ENCODE measurements at regions not wholly inside any gene's neighbourhood (a gene's known extent, or its start where the extent isn't known, plus 50 kb on each side); places are given as distances from the start of the nearest gene placed in this dataset.

DNA sequence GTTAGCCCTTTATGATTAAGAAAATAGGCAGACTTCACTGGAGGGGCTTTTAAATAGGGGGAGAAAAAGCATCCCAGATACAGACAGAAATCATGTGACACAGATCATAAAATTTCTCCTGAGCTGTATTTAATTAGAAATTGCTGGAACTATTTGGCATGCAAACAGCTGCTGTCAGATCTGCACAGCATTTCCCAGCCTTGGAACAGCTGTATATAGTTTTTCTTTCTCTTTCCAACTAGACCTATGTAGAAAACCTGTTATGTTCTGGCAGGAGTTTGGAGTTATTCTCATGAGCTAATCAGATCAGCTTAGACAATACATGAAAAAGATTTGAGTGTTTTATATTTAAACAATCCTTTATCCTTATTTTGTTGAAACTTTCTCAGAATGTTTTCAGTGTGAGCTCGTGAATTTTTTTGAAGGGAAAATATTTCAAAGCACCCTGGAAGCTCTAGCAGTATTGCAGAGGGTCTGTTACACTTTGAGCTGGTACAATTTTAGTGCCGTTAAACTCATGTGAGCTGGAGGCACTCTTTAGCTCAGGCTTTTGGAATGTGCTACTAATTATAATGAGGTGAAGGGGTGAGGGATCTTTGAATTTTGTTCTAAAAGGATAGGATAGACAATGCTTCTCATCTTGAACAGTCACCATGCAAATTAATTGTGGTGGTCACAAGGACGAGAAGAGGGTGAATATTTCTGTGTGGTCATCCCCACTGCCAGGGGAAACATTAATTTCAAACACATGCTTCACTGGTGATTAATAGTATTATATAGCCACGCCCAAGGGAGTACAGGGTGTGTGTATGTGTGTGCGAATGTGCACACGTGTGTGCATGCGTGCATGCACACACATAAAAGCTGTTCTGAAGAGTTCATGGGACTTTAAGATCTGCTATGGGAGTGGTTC lies 239.4 kb upstream of the FBXL7 start:
- no peak for DNase-seq

DNA sequence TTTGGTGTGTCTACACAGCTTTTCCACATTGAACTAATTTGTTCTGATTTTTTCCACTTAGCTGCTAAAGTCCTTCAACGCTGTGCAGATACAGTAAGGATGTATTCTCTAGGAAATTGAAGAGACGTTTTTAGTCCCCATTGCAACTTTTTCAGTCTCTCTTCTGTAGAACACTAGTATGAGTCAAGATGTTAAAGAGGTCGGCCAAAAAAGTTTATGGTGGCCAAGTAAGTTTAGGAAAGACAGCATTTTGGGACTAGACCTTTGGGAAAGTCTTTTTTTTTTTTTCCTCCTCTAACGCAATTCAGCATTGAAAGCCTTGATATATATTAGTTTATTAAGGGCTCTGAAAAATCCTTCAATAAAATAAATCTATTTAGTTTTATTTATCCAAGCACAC lies 243.5 kb upstream of the FBXL7 start:
- DNase-seq, result no peak

DNA sequence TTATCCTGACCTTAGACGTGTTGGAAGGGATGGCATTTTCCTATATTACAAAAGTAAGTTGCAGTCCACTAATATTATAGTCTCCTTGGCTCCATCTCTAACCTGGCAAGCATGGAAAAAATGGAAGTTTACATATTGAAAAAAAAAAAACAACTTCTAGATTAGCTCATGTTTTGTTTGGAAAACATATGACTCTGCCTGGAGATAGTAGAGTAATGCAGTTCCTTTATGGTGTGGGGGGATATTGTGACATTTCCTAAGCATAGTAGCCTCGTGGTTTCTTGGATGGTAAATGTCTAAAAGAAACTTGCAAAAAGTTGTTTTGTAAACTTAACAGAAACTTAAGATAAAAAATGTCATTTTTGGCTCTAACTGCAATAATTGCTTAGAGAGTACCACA lies 244.4 kb upstream of the FBXL7 start:
- DNase-seq, result no peak

DNA sequence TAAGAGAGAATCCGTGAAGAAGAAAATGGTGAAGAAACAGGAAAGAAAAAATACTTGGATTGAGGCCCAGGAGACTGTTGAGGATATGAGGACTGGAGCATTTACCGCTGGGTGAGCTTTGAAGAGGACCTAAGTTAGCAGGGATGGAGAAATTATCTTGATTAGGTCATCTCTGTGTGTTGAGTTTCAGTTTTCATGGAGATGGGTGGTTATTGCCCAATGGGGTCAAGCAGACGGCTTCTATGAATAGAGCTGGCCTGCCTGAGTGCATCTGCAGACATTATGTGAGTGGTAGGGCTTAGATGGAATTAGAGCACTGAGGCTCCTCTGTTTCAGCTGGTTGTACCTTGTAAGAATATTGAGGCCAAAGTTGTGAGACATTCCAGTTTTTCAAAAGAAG lies 245.4 kb upstream of the FBXL7 start:
- DNase-seq, result no peak

DNA sequence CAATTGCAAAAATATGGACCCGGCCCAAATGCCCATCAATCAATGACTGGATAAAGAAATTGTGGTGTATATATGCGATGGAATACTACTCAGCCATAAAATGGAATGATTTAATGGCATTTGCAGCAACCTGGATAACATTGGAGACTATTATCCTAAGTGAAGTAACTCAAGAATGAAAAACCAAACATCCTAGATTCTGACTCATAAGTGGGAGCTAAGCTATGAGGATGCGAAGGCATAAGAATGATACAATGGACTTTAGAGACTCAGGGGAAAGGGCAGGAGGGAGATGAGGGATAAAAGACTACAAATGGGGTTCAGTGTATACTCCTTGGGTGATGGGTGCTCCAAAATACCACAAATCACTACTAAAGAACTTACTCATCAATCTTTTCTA lies 247.6 kb upstream of the FBXL7 start:
- DNase-seq, result no peak

DNA sequence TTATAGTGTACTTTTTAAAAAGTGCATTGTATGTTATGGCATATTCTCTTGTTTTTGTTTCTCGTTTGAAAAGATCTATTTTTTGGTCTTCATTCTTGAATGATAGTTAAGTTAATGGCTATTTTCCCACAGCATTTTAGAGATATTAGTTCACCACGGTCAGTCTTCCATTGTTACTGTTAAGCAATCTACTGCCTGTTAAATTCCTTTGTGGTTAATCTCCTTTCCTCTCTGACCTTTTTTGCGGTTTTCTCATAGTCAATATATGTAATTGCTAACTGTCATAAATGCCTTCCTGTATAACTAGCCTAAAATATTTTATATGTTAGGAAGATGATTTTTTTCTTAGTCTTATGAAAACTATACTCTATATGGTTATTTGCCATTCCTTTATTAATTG lies 250.8 kb upstream of the FBXL7 start:
- DNase-seq, result no peak

DNA sequence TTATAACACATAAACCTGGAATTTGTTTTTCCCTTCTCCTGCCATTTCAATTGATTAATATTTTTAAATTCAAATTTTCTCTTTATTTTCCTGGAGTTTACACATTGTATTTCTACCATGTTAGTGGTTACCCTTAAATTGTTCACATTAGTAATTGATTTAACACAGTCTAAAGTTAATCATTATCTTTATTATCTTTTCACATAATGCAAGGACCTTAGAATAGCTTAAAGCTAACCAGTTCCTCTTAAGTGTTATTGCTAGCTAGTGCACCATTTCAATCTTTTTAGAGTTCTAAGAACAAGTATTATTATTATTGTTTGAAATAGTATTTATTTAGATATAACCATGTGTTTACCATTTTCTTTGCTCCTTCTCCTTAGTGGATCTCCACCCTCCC lies 251.2 kb upstream of the FBXL7 start:
- DNase-seq, result no peak

DNA sequence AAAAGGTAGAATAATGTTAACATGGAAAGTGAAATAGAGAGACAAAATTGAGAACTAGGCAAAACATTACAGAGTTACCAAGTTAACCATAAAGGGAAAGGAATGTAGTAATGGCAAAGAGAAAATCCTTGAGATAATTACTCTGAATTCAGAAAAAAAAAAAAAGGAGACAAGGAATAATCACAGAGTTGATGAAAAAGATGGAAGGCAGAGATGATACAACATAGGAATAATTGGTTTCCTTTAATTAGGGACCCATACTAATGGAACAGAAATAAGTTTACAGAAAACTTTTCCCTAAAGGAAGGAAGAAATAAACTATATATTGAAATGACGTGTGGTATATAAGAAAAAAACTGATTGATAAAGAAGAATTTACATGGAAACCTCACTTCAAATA lies 254.1 kb upstream of the FBXL7 start:
- no peak for DNase-seq

DNA sequence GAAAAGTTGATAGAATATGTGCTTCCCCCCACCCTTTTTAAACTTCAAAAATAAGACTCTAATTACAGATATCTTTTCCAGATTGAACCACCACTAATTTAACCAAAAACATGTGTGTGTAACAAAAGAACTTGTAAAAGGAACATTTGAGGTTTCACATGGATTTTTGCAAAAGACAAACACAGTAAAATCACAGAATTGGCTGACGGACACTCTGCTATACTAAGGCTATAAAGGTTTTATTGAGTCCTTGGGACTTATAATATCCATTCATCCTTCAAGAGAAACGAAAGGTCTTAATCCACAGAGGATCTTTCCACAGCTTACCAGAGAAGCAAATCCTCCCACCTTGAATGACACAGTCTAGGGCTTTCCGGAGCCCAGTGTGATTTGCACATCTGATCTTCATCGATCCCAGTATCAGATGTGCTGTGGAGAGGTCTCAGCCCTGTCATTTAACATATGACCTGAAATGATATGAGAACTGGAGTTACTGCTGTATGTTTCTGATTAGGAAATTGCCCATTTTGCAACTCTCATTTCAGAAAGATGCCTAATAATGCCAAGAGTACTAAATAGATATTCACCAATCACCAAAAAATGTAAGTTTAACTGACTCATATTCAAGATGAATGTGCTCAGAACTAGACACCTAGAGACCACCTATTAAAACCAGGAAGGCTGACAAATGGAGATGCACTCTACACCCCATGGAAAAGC lies 256.5 kb upstream of the FBXL7 start:
- no peak for DNase-seq

DNA sequence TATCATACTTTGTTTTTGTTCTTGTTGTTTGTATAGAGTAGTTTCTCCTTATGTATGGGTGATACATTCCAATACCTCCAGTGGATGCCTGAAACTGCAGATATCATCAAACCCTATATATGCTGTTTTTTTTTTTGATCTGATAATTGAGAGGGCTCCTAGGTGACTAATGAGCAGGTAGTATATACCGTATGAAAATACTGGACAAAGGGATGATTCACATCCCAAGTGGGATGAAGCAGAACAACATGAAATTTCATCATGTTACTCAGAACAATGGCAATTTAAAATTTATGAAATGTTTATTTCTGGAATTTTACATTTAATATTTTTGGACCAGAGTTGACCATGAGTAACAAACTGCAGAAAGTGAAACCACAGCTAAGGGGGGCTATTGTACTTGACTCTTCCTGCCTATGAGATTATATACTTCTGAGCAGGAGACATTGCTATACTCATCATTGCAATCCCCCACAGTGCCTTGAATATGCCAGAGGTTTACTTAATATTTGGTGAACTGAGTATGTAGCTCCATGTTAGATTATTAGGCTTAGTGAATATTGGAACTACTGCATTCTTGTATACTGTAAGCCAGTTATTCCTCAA lies 258.7 kb upstream of the FBXL7 start:
- DNase-seq, result no peak

DNA sequence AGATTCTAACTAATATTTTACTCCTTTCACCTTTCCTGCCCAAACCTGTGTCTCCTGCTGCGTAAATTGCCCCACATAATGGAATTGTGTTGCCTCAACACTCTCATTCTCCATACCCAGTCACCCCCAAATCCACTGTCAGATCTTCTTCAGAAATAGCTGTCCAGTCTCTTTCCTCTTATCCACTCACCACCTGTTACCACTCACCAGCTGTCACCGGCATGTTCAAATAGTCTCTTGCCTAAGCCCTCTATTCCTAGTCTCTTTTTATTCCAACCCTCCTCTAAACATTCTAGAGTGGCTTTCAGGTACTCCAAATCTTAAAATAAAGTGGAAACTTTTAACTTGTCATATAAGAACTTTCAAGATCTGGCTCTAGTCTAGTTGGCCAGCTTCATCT lies 262.0 kb upstream of the FBXL7 start:
- DNase-seq, result no peak

DNA sequence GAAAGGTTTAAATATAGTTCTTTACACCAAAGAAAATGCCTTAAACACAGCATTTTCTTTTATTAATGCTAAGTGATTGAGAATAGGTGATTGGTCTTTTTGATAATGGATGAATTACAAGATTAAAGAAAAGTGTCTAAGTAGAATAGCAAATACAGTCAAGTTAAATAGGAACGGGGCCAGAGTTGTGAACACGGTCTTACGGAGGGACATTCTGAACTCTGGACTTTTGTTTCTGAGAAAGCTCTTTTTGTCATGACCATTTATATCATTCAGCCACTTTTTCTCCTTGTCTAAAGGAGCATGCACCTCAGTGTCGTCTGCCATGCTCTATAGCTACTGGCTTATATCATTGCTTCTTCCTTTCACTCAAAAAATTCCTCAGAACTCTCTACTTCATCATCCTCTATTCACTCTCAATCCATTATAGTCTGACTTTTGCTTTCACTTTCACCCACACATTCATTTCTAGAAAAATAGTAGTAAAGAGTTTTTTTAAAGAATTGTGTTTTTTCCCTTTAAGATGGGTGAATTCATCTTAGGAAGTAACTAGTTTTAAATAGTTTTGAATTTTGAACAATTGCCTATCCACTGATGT lies 263.0 kb upstream of the FBXL7 start:
- no peak for DNase-seq

DNA sequence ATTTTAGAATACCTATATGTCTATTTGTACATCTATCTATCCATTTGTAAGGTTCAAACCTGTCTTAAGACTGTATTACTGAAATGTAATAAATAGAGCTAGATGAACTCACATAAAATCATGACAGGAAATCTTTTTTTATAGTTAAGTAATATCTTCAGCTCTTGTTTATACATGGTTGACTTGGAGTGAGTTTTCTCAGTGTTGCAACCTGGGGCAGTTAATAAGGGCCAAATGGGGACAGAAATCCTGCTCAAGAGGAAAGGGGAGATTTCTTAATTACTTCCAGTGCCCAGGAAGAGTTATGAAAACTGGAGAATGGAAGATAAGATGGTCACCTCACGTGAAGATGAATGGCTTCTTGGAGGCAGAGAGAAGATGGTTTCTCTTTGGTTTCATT lies 265.1 kb upstream of the FBXL7 start:
- no peak for DNase-seq

DNA sequence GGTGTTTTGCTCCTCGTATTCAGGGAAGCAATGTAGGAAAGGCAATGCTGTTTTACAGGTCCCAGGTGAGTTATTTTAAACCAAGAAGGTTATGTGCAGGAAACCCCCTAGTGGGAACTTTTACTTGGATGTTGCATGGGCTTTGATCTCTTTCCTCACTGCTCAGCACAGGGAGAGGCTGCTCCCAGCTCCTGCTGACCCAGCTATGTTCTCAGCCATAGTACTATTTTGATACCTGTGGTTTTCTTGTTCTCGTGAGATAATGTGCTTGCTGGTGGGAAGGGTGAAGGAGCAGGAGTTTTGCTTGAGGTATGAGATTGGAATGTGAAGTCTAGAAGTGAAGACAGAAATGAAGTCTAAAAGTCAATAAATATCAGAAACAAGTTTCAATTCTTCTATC lies 265.6 kb upstream of the FBXL7 start:
- no peak for DNase-seq

DNA sequence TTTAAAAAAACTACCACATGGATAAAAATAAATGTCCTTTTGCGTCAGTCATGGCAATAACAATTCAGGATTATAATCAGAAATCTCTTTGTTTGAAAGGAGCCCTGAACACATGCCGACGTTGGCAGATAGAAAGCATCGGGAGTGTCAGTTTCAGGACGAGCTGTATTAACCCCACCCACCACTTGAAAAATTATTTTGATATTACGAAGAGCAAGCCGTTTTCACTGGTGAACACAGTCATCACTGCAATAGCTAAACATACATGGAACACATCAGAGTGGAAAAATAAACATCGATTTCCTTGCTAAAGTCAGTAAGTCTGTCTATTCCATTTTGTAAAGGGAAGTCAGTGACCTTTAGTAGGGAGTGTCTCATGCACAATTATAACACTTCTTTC lies 266.4 kb upstream of the FBXL7 start:
- DNase-seq, result no peak

DNA sequence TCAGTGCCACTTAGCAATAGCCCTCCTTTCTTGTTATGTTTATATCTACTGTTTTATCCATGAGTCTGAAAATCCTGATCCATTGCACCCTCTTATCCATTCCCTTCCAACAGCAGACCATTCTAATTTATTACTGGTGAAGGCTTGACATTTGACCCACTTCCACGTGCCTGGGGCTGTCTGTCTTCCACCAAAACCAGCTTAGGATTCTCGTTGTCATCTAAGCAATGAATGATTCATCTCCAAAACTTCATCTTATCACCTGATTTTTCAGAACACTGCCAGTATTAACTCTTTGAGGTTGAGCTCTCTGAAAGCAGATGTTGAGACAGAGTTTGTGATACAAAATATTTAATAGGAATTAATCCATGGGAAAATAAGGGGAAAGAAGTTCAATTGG lies 277.8 kb upstream of the FBXL7 start:
- DNase-seq, result no peak

DNA sequence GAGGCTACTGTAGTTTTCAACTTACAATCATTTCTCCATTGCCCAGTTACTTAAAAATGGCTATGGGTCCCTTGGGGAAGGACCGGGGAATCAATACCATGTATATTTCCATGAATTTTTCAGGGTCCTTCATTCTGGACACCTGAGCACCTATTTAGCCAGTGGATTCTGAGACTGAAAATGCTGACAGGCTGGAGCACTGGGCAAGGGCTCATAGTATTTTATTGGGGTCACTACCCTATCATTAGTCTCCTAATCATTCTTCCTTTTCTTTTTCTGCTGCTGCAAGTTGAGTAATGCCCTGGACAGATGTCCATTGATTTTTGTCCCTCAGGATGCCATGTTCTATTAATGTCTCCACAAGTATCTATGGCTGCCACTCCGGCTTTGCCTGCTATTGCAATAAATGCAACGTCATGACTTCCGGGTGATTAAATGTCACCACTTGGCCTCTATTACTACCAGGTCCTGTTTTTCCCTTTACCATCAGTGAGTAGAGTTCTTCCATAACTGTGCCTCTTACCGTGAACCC lies 279.3 kb upstream of the FBXL7 start:
- no peak for DNase-seq

DNA sequence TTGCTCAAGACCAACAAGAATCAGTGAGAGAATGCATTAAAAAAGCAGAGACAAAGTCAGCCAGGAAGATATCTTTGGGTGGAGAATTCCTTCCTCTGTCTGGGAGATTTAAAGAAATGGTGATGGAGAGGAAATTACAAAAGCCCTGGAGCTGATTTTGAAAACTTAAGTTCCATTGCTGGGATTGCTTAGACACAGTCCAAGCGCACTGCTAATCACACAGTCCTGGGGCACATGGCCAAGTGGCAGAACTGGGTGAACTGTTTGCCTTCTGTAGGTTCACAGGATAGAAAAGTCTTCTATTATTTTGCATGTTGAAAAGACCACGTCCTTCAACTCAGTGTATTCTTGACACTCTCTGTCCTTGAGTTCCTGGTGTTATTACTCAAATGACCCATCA lies 284.9 kb upstream of the FBXL7 start:
- no peak for DNase-seq

DNA sequence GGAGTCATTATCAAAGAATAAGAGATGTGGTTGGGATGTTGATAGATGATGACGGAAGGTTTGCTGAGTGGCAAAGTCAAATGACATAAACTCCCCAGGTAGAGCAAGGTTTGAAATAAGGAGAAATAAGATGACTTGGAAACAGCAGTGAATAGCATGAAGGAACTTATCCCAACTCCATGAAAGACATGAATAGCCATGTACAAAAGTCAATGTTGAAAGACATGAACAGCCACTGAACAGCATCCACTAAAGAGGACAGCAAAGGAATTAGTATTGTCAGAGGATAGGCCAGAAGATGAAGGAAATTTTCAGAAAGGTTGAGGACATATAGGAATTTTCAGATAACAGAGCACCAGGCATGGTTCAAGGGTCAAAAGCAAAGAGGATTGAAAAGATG lies 286.0 kb upstream of the FBXL7 start:
- no peak for DNase-seq

DNA sequence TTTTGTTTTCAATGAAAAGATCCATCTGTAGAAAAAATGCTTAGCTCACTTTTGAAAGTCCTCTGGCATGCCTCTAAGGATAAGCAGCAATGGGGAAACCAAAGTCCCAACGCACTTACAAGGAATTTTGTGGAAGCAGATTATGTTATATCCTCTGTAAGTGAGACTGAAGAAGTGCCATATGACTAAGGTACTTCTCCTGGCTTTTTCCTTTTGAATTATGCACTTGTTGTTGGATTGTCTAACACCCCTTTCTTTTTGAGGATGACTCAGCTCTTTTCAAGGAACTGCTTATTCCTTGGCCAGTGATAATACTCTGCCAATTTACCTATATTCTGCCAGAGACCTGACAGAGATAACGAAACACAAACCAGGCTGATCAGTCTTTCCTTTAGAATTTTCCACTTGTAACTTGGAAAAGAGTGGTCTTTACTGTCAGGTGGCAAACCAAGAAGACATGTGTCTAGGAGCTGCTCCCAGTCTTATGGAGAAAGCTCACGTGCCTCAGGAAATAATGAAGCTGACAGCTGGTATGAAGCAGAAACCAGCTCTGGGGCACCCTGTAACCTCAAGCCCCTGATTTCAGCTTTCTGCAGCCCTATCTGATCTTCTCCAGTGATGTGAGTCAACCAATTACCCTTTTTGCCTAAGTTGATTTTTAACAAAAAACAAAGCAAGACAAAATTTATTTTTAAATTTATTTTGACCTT lies 290.8 kb upstream of the FBXL7 start:
- DNase-seq, result no peak

DNA sequence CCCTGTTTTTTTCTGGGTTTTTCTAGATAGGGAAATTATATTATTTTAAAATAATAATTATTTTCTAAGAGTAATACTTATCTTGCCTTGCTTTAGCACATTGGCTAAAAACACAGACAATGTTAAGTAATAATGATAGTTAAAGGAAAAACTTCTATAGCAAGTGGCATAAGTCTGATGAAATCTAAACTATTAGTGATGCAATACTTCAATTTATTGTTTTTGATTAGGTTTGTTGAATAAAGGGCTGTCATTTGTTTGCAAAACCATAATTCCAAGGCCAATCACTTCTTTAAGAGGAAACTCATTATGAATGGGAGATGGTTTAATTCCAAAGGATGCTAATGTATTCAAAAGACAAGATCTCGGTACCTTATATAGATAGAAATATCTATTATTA lies 293.8 kb upstream of the FBXL7 start:
- no peak for DNase-seq

DNA sequence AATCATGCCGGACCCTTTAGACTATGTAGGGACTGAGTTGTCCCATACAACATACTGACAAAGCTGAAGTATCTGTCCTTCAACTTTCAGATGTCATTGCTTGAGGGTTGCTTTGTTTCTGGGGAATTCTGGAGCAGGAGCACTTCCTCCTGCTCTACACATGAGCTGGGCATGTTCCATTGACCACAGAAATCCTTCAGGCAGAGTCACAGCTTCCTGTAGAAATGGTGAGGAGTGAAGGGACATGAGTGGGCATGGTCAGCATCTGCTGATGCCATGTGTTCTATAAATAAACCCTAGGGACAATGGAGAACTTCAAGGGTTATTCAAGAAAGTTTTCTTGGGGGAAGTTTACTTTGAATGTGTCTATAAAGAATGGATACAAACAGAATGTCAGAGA lies 296.6 kb upstream of the FBXL7 start:
- no peak for DNase-seq

DNA sequence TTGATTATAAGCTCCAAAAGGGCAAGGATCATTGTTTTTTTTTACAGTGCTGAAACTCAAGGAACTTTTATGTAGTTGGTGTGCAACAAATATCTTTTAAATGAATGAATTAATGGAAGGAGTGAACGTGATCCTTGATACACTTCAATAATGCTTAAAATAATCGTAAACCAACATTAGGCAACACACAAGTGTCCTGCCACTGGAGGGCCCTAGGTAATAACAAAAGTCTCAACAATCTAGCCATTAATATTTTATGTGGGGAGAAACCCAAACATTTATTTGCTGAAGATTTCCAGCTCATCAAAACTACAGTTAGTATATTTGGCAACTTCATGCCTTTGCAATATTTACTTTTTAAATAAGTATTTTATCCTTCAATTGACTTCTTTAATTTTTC lies 309.0 kb upstream of the FBXL7 start:
- no peak for DNase-seq

Measured in stimulated activated CD4-positive, alpha-beta T cell treated with anti-CD3 and anti-CD28 coated beads, Interleukin-2, amount 100 ng/mL, for 48 hours (primary cell).